HG02973 (cell line): ENCODE measurements at regions not wholly inside any gene's neighbourhood (a gene's known extent, or its start where the extent isn't known, plus 50 kb on each side); places are given as distances from the start of the nearest gene placed in this dataset.

Experiments
- ATAC-seq: cut with Tn5 transposase; IDR thresholded peaks from one replicate; pipeline ENCODE4 v1.9.1; 2021; ENCODE audit warnings: moderate library complexity; ENCODE audit not compliant: unreplicated experiment

- peak; percentile 80 for ATAC-seq
Measured at GRCh38 chr4:112031712-112032328, 113.4 kb upstream of the FAM241A start.

GRCh38 chr4:112036886-112037285 lies 108.4 kb upstream of the FAM241A start:
- no peak for ATAC-seq

- ATAC-seq = no peak
Measured at GRCh38 chr4:112038861-112039260, 106.4 kb upstream of the FAM241A start.

GRCh38 chr4:112049119-112049518 lies 96.1 kb upstream of the FAM241A start:
- peak; percentile 83 for ATAC-seq

GRCh38 chr4:112053825-112054350 lies 91.4 kb upstream of the FAM241A start:
- no peak for ATAC-seq

- no peak for ATAC-seq
Measured at GRCh38 chr4:112055100-112055499, 90.2 kb upstream of the FAM241A start.

- no peak for ATAC-seq
Measured at GRCh38 chr4:112057470-112057869, 87.8 kb upstream of the FAM241A start.

- no peak for ATAC-seq
Measured at GRCh38 chr4:112058433-112058832, 86.8 kb upstream of the FAM241A start.

- no peak for ATAC-seq
Measured at GRCh38 chr4:112060212-112060611, 85.0 kb upstream of the FAM241A start.

GRCh38 chr4:112061207-112061817 lies 83.9 kb upstream of the FAM241A start:
- ATAC-seq = no peak

GRCh38 chr4:112063260-112063659 lies 82.0 kb upstream of the FAM241A start:
- ATAC-seq = no peak

- ATAC-seq = no peak
Measured at GRCh38 chr4:112069110-112069509, 76.1 kb upstream of the FAM241A start.

- no peak for ATAC-seq
Measured at GRCh38 chr4:112073181-112073580, 72.1 kb upstream of the FAM241A start.

- ATAC-seq = peak; percentile 91
Measured at GRCh38 chr4:112075129-112075753, 70.0 kb upstream of the FAM241A start.

GRCh38 chr4:112075906-112076305 lies 69.3 kb upstream of the FAM241A start:
- no peak for ATAC-seq

GRCh38 chr4:112076919-112077608 lies 68.2 kb upstream of the FAM241A start:
- ATAC-seq = no peak

- no peak for ATAC-seq
Measured at GRCh38 chr4:112077743-112078142, 67.5 kb upstream of the FAM241A start.

GRCh38 chr4:112082954-112083586 lies 62.2 kb upstream of the FAM241A start:
- ATAC-seq = no peak

GRCh38 chr4:112083587-112084347 lies 61.5 kb upstream of the FAM241A start:
- no peak for ATAC-seq
